ENCODE measurements at regions not wholly inside any gene's neighbourhood (a gene's known extent, or its start where the extent isn't known, plus 50 kb on each side); places are given as distances from the start of the nearest gene placed in this dataset.

- CTCF ChIA-PET = interaction anchor here (0.7 kb wide), 1 partner anchor 1128 kb away, joined by 3 read pairs; no protein-coding TSS in a partner anchor
Measured at GRCh38 chr4:97496298-97496873, 646.9 kb downstream of the STPG2 start.

GRCh38 chr4:97498875-97499274 is 644.4 kb downstream of the STPG2 start:
- no peak for TF ChIP-seq CTCF (conservative IDR thresholded peaks at IDR 0.05; ENCODE audit: low read depth)
- DNase-seq (ENCODE audit: low spot score) = peak; percentile 61
- H3K27ac ChIP-seq = no peak overlapping the region
- ChIA-PET CTCF (no interaction called here), POLR2A (ENCODE audit: low non-redundant PET) (no interaction called here)

More at GRCh38 chr4:97496298-97496873, 646.9 kb downstream of the STPG2 start:
- no peak for TF ChIP-seq CTCF (conservative IDR thresholded peaks at IDR 0.05; ENCODE audit: low read depth)
- peak; percentile 7 for DNase-seq (ENCODE audit: low spot score)
- H3K27ac ChIP-seq = no peak overlapping the region
- POLR2A ChIA-PET (ENCODE audit: low non-redundant PET) = no interaction called here

- DNase-seq (ENCODE audit: low spot score) = no peak
- TF ChIP-seq CTCF (conservative IDR thresholded peaks at IDR 0.05; ENCODE audit: low read depth) = no peak
- no peak overlapping the region for H3K27ac ChIP-seq
- ChIA-PET CTCF (no interaction called here), POLR2A (ENCODE audit: low non-redundant PET) (no interaction called here)
Measured at GRCh38 chr4:97500423-97500822, 642.9 kb downstream of the STPG2 start.

- no peak for DNase-seq (ENCODE audit: low spot score)
- POLR2A ChIA-PET (ENCODE audit: low non-redundant PET) = no interaction called here
- TF ChIP-seq CTCF (conservative IDR thresholded peaks at IDR 0.05; ENCODE audit: low read depth) = no peak
- CTCF ChIA-PET = interaction anchor here (0.6 kb wide), 1 partner anchor 8 kb away, joined by 4 read pairs; no protein-coding TSS in a partner anchor
- no peak overlapping the region for H3K27ac ChIP-seq
Measured at GRCh38 chr4:97504713-97505112, 638.6 kb downstream of the STPG2 start.

- no peak for TF ChIP-seq CTCF (conservative IDR thresholded peaks at IDR 0.05; ENCODE audit: low read depth)
- H3K27ac ChIP-seq = no peak overlapping the region
- POLR2A ChIA-PET (ENCODE audit: low non-redundant PET) = no interaction called here
- CTCF ChIA-PET = no interaction called here
- peak; percentile 30 for DNase-seq (ENCODE audit: low spot score)
Measured at GRCh38 chr4:97507587-97508245, 635.6 kb downstream of the STPG2 start.
